Uterus (tissue), 3 donors: ENCODE measurements at regions not wholly inside any gene's neighbourhood (a gene's known extent, or its start where the extent isn't known, plus 50 kb on each side); places are given as distances from the start of the nearest gene placed in this dataset.

Experiments
- DNase-seq, 2 donors: peaks; one replicate each; pipeline ENCODE4 v3.0.0-alpha.2; 2019 to 2020
- H3K27ac ChIP-seq, 2 donors: fragments of 200-600 bp; sonication (generic); 1 replicate in 1 of 2; 2 replicates in 1 of 2; pipeline ENCODE4 v1.5.1; 2016 to 2018
- H3K27me3 ChIP-seq, 2 donors: fragments of 200-600 bp; sonication (generic); one replicate each; pipeline ENCODE4 v1.5.1; 2018 to 2019; ENCODE audit warnings: control low read depth in 1 of 2
- H3K36me3 ChIP-seq, 2 donors: fragments of 200-600 bp; sonication (generic); one replicate each; pipeline ENCODE4 v1.5.1; 2019; ENCODE audit warnings: control low read depth in 1 of 2
- H3K4me1 ChIP-seq, 2 donors: fragments of 200-600 bp; sonication (generic); one replicate each; pipeline ENCODE4 v1.5.1; 2018 to 2019; ENCODE audit warnings: control low read depth in 1 of 2
- H3K4me3 ChIP-seq, 2 donors: fragments of 200-600 bp; sonication (generic); 1 replicate in 1 of 2; 2 replicates in 1 of 2; pipeline ENCODE4 v1.5.1; 2018 to 2019; ENCODE audit warnings: mild to moderate bottlenecking in 1 of 2
- H3K9me3 ChIP-seq, 2 donors: fragments of 200-600 bp; sonication (generic); one replicate each; pipeline ENCODE4 v1.5.1; 2019; ENCODE audit warnings: control low read depth in 1 of 2
- POLR2A ChIP-seq, 2 donors: fragments of 450-650 bp; IDR thresholded peaks; one replicate each; pipeline ENCODE4 v1.6.1; 2016; ENCODE audit warnings: antibody characterized with exemption in 2 of 2, mild to moderate bottlenecking in 1 of 2, moderate library complexity in 1 of 2
- intact Hi-C: fragments of 100-400 bp; cut with DNase I; formaldehyde crosslinking; loops from one replicate; pipeline ENCODE4 v1.15.1; 2023; ENCODE audit warnings: low total_unique reads
- TF ChIP-seq, protein P1 (sequence below), 4 experiments: fragments of 200-600 bp in 2 of 4; fragments of 450-650 bp in 2 of 4; sonication (generic) in 2 of 4; IDR thresholded peaks; one replicate each; pipeline ENCODE4 v1.5.1; 2016 to 2019; ENCODE audit warnings: antibody characterized with exemption in 4 of 4, mild to moderate bottlenecking in 2 of 4, moderate library complexity in 1 of 4
- donor health status: DM: yes; HTN: yes; CAD: no.

DNA sequence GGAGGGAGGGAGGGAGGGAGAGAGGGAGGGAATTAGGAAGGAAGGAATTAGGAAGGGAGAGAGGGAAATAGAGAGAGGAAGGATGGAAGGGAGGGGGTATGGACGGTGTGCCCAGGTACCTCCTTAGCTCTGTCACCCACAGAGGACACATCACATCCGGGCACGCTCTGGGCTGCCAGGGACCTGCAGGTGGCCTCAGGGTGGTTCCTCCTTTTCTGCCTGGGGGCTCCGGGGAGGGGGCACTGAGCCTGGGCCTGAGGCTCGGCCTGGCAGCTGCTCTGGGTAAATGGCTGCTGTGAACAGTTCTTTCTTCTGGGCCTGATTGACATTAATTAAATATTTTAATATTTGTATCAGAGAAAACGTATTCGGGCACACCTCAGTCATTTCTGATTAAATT, 733.5 kb downstream of the BRD1 start:
- intact Hi-C loops, result no loop called here
- Histone ChIP-seq H3K27ac (no peak overlapping the region), H3K36me3 (no peaks in the 10 kb centered on the region), H3K4me1 (no peaks in the 10 kb centered on the region), H3K9me3 (no peaks in the 10 kb centered on the region), H3K27me3 (no peaks in the 10 kb centered on the region), H3K4me3 (no peak overlapping the region)
- DNase-seq, result no peak
- TF ChIP-seq, protein P1, sequence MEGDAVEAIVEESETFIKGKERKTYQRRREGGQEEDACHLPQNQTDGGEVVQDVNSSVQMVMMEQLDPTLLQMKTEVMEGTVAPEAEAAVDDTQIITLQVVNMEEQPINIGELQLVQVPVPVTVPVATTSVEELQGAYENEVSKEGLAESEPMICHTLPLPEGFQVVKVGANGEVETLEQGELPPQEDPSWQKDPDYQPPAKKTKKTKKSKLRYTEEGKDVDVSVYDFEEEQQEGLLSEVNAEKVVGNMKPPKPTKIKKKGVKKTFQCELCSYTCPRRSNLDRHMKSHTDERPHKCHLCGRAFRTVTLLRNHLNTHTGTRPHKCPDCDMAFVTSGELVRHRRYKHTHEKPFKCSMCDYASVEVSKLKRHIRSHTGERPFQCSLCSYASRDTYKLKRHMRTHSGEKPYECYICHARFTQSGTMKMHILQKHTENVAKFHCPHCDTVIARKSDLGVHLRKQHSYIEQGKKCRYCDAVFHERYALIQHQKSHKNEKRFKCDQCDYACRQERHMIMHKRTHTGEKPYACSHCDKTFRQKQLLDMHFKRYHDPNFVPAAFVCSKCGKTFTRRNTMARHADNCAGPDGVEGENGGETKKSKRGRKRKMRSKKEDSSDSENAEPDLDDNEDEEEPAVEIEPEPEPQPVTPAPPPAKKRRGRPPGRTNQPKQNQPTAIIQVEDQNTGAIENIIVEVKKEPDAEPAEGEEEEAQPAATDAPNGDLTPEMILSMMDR (IDR thresholded peaks at IDR 0.05), result no peak
- TF ChIP-seq POLR2A (IDR thresholded peaks at IDR 0.05), result no peak

DNA sequence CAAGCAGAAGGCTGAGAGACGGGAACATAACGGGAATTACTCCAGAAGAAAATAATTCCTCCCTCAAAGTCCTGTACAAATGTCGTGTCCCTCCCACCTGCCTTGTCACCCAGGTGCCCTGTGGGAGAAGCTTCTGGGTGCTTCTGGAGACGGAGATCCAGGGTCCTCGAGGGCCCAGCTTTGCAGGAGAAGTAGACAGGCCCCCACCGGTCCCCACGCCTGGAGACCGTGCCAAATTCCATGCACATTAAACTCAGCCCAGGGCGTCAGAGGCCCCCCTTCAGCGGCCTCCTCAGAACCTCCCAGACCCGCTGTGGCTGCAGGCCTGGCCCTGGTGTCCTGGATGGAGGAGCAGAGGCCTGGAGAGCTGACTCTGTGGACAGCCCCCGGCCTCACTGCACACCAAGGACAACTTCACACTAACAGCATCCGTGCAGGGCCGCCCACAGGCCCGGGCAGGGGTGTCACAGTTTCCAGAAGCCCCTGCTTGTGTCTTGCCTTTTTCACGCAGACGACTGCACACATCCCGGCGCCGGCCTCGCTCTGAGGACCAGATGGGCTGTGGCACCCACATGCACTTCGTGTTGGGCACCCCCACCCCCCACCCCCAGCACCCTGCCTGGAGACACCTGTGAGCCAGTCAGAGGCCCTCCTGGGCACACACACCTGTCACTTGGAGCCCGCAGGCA, 734.3 kb downstream of the BRD1 start:
- Histone ChIP-seq H3K36me3 (no peaks in the 10 kb centered on the region), H3K4me1 (no peaks in the 10 kb centered on the region), H3K4me3 (no peak overlapping the region), H3K9me3 (no peaks in the 10 kb centered on the region), H3K27ac (no peak overlapping the region), H3K27me3 (no peaks in the 10 kb centered on the region)
- intact Hi-C loops, result no loop called here
- DNase-seq, result no peak
- TF ChIP-seq, protein P1 (IDR thresholded peaks at IDR 0.05), result no peak
- TF ChIP-seq POLR2A (IDR thresholded peaks at IDR 0.05), result no peak

DNA sequence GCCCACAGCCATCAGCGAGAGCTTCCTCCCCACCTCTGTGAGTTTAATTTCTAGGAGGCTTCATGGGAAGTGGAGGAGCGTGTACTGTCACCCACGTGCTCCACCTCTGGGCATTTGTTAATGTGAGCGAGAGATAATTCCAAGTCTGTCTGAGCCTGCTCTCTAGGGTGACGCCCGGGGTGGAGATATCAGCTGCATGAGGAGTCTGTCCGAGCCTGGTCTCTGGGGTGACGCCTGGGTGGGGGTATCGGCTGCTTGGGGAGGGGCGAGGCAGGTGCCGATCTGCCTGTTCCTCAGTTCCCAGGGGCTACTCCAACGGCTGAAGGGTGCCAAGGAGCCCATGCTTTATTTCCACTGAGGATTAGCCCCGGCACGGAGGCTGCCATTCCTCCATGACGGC, 735.0 kb downstream of the BRD1 start:
- Histone ChIP-seq H3K36me3 (no peaks in the 10 kb centered on the region), H3K4me3 (no peak overlapping the region), H3K9me3 (no peaks in the 10 kb centered on the region), H3K27ac (no peak overlapping the region), H3K4me1 (no peaks in the 10 kb centered on the region), H3K27me3 (no peaks in the 10 kb centered on the region)
- no peak for DNase-seq
- intact Hi-C loops, result no loop called here
- TF ChIP-seq POLR2A (IDR thresholded peaks at IDR 0.05), result no peak
- TF ChIP-seq, protein P1 (IDR thresholded peaks at IDR 0.05), result no peak

DNA sequence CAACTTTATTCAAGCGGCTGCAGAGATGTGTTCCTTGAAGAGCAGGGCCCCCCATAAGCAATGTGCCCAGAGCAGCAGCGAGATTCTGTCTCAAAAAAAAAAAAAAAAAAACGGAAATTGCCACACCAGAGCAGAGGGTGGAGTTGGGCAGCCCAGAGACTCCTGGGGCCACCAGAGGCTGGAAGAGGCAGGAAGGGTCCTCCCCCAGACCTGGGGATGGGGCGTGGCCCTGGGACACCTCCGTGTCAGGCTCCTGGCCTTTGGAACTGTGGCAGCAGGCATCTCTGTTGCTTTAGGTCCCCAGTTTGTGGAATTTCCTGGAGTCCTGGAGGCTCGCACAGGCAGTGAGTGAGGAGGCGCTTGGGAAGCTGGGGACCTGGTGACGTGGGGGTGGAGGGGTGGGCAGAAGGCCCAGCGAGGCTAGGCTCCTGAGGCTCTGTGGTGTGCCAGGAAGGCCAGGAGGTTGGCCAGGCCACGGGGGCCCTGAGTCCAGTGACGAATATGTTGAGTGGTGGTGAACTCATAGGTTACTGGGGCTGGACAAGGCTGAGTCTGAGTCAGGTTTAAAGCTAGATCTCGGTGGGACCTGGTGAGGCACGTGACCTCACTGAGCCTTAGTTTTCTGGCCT, 735.6 kb downstream of the BRD1 start:
- intact Hi-C loops, result no loop called here

DNA sequence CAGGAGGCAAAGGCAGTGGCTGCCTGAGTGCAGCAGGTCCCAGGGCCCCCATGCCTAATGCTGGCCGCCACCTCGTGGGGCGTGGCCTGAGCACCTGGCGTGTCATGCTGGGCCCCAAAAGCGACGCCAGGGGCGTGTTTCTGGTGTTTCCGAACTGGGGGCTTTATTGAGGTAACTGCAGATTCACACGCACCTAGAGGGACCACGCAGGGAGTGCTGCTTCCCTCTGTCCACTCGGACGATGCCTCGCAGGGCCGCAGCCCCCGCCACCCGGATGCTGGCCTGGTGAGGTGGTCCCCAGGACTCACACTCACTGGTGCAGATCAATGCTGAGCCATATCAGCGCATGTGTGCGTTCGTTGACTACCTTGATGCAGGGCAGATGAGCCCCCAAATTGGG, 736.2 kb downstream of the BRD1 start:
- Histone ChIP-seq H3K4me3 (no peak overlapping the region), H3K4me1 (no peaks in the 10 kb centered on the region), H3K27me3 (no peaks in the 10 kb centered on the region), H3K36me3 (no peaks in the 10 kb centered on the region), H3K9me3 (no peaks in the 10 kb centered on the region), H3K27ac (no peak overlapping the region)
- no peak for DNase-seq
- intact Hi-C loops, result no loop called here
- TF ChIP-seq, protein P1 (IDR thresholded peaks at IDR 0.05), result no peak
- TF ChIP-seq POLR2A (IDR thresholded peaks at IDR 0.05), result no peak

More for the DNA sequence above, 735.6 kb downstream of the BRD1 start:
- Histone ChIP-seq H3K27me3 (no peaks in the 10 kb centered on the region), H3K27ac (no peak overlapping the region), H3K36me3 (no peaks in the 10 kb centered on the region), H3K4me1 (no peaks in the 10 kb centered on the region), H3K9me3 (no peaks in the 10 kb centered on the region), H3K4me3 (no peak overlapping the region)
- no peak for TF ChIP-seq POLR2A (IDR thresholded peaks at IDR 0.05)
- TF ChIP-seq, protein P1 (IDR thresholded peaks at IDR 0.05), result no peak
- DNase-seq, result no peak
